GM23338 (cell line): ENCODE measurements at regions not wholly inside any gene's neighbourhood (a gene's known extent, or its start where the extent isn't known, plus 50 kb on each side); places are given as distances from the start of the nearest gene placed in this dataset.

Experiments
- ATAC-seq: fragments of 200-7000 bp; cut with Tn5 transposase; 3 replicates; pipeline ENCODE4 v1.9.1; 2020
- DNase-seq: peaks from one replicate; pipeline ENCODE4 v3.0.0-alpha.2; 2015; ENCODE audit warnings: low spot score
- H2AFZ ChIP-seq: fragments of 200-600 bp; sonication (generic); 2 replicates; pipeline ENCODE4 v1.8.0; 2016; ENCODE audit warnings: antibody characterized with exemption, mild to moderate bottlenecking, moderate library complexity
- H3F3A ChIP-seq: fragments of 200-600 bp; sonication (generic); replicated peaks from 2 replicates; pipeline ENCODE4 v1.8.0; 2017; ENCODE audit warnings: antibody characterized with exemption, mixed run types, low read depth
- H3K27ac ChIP-seq: fragments of 200-600 bp; sonication (generic); 2 replicates; pipeline ENCODE4 v1.6.1; 2016; ENCODE audit warnings: low read depth
- H3K27me3 ChIP-seq: fragments of 200-600 bp; sonication (generic); 2 replicates; pipeline ENCODE4 v1.8.0; 2016; ENCODE audit warnings: mild to moderate bottlenecking, mixed run types, moderate library complexity; ENCODE audit not compliant: insufficient read depth
- H3K36me3 ChIP-seq: fragments of 200-600 bp; sonication (generic); 2 replicates; pipeline ENCODE4 v1.8.0; 2016; ENCODE audit warnings: mild to moderate bottlenecking; ENCODE audit not compliant: insufficient read depth
- H3K4me1 ChIP-seq: fragments of 200-600 bp; sonication (generic); 2 replicates; pipeline ENCODE4 v1.8.0; 2016; ENCODE audit warnings: mild to moderate bottlenecking, moderate library complexity; ENCODE audit not compliant: insufficient read depth
- H3K4me2 ChIP-seq: fragments of 200-600 bp; sonication (generic); 2 replicates; pipeline ENCODE4 v1.7.1; 2017; ENCODE audit warnings: mixed run types
- H3K4me3 ChIP-seq: fragments of 200-600 bp; sonication (generic); 2 replicates; pipeline ENCODE4 v1.6.1; 2016; ENCODE audit warnings: mixed run types
- H3K79me2 ChIP-seq: fragments of 200-600 bp; sonication (generic); replicated peaks from 2 replicates; pipeline ENCODE4 v1.8.0; 2017; ENCODE audit warnings: mild to moderate bottlenecking; ENCODE audit not compliant: insufficient read depth
- H3K9me2 ChIP-seq: fragments of 200-600 bp; sonication (generic); 2 replicates; pipeline ENCODE4 v1.8.0; 2017; ENCODE audit not compliant: insufficient read depth
- H4K20me1 ChIP-seq: fragments of 200-600 bp; sonication (generic); replicated peaks from 2 replicates; pipeline ENCODE4 v1.8.0; 2017; ENCODE audit warnings: mild to moderate bottlenecking; ENCODE audit not compliant: insufficient read depth
- H3K27ac Mint-ChIP-seq: 2 replicates; pipeline ENCODE4 v1.8.0; 2020; ENCODE audit warnings: inconsistent platforms, mild to moderate bottlenecking, moderate library complexity, mixed read lengths
- H3K27me3 Mint-ChIP-seq: 3 replicates; pipeline ENCODE4 v1.8.0; 2022; ENCODE audit warnings: low read depth, mild to moderate bottlenecking, moderate library complexity, mixed read lengths, inconsistent platforms; ENCODE audit not compliant: insufficient read depth, poor library complexity
- H3K36me3 Mint-ChIP-seq: 3 replicates; pipeline ENCODE4 v1.8.0; 2021; ENCODE audit warnings: low read depth, mild to moderate bottlenecking, inconsistent platforms, moderate library complexity, mixed read lengths
- H3K4me1 Mint-ChIP-seq: 3 replicates; pipeline ENCODE4 v1.8.0; 2020; ENCODE audit warnings: mild to moderate bottlenecking, inconsistent platforms, mixed read lengths
- H3K4me3 Mint-ChIP-seq: 3 replicates; pipeline ENCODE4 v1.8.0; 2021; ENCODE audit warnings: moderate library complexity, mild to moderate bottlenecking, inconsistent platforms, mixed read lengths
- H3K9me3 Mint-ChIP-seq: 3 replicates; pipeline ENCODE4 v1.8.0; 2020; ENCODE audit warnings: moderate library complexity, mild to moderate bottlenecking, inconsistent platforms, mixed read lengths
- EZH2 ChIP-seq: fragments of 200-600 bp; sonication (generic); IDR thresholded peaks from one replicate; pipeline ENCODE4 v1.8.0; 2017; ENCODE audit warnings: antibody characterized with exemption, mild to moderate bottlenecking, low read depth; ENCODE audit not compliant: unreplicated experiment
- POLR2AphosphoS5 ChIP-seq: IDR thresholded peaks from 2 replicates; pipeline ENCODE4 v1.6.1; 2016; ENCODE audit warnings: antibody characterized with exemption, low read depth
- STAT1 ChIP-seq: IDR thresholded peaks from one replicate; pipeline ENCODE4 v1.6.1; 2016; ENCODE audit warnings: antibody characterized with exemption; ENCODE audit not compliant: unreplicated experiment
- TF ChIP-seq, protein P1 (sequence below), 2 experiments: fragments of 200-600 bp in 1 of 2; sonication (generic) in 1 of 2; conservative IDR thresholded peaks; 2 replicates each; pipeline versions ENCODE4 v1.5.1 to v1.6.1; 2016 to 2017; ENCODE audit warnings: antibody characterized with exemption in 2 of 2, low read depth in 2 of 2, mild to moderate bottlenecking in 2 of 2, moderate library complexity in 1 of 2

DNA sequence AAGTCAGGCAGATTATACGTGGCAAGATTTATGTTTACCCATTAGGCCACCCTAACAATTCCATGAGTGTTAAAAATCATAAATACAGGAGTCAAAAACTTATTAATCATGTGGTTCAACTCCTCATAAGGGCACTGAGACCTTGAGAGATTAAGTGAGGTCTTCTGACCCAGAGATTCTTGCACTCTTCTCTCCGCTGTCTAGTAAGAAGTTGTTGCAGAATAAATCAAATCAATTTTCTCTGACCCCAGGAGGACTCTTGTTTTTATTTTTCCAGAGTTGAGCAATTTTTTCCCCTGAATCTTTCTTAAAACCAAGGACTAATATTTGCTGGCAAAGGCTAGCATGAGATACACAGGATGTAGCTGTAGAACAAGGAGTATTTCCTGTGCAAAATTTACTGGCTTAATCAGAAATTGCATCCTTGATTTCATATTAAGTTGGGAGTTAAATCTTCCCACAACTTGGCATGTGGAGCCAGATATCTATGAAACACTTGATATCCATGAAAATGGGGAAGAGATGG, 90.9 kb upstream of the PTHLH start:
- H3K36me3 Mint-ChIP-seq, result no peaks in the 10 kb centered on the region
- no peak overlapping the region for H3K4me2 ChIP-seq
- no peaks in the 10 kb centered on the region for H3F3A ChIP-seq
- H4K20me1 ChIP-seq, result no peaks in the 10 kb centered on the region
- H3K27me3 ChIP-seq, result no peaks in the 10 kb centered on the region
- peaks cover 3% of the 10 kb centered on the region; the same call in 1 of the 2 replicates for H3K4me1 ChIP-seq
- H3K9me3 Mint-ChIP-seq, result no peaks in the 10 kb centered on the region; the same call in 2 of the 3 replicates
- H3K36me3 ChIP-seq, result no peaks in the 10 kb centered on the region
- no peak overlapping the region for H3K4me3 ChIP-seq
- peaks cover 2% of the 10 kb centered on the region for H3K27me3 Mint-ChIP-seq
- no peak overlapping the region for H3K27ac Mint-ChIP-seq
- H2AFZ ChIP-seq, result no peak overlapping the region
- H3K9me2 ChIP-seq, result no peaks in the 10 kb centered on the region
- H3K4me3 Mint-ChIP-seq, result no peak overlapping the region
- no peak for DNase-seq
- H3K27ac ChIP-seq, result no peak overlapping the region
- no peak for ATAC-seq
- H3K4me1 Mint-ChIP-seq, result peaks cover 8% of the 10 kb centered on the region; the same call in 2 of the 3 replicates
- TF ChIP-seq POLR2AphosphoS5, result no peak
- TF ChIP-seq, protein P1, sequence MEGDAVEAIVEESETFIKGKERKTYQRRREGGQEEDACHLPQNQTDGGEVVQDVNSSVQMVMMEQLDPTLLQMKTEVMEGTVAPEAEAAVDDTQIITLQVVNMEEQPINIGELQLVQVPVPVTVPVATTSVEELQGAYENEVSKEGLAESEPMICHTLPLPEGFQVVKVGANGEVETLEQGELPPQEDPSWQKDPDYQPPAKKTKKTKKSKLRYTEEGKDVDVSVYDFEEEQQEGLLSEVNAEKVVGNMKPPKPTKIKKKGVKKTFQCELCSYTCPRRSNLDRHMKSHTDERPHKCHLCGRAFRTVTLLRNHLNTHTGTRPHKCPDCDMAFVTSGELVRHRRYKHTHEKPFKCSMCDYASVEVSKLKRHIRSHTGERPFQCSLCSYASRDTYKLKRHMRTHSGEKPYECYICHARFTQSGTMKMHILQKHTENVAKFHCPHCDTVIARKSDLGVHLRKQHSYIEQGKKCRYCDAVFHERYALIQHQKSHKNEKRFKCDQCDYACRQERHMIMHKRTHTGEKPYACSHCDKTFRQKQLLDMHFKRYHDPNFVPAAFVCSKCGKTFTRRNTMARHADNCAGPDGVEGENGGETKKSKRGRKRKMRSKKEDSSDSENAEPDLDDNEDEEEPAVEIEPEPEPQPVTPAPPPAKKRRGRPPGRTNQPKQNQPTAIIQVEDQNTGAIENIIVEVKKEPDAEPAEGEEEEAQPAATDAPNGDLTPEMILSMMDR (conservative IDR thresholded peaks at IDR 0.05; ENCODE audit: low read depth in 2 of 2), result no peak
- H3K79me2 ChIP-seq, result no peaks in the 10 kb centered on the region

DNA sequence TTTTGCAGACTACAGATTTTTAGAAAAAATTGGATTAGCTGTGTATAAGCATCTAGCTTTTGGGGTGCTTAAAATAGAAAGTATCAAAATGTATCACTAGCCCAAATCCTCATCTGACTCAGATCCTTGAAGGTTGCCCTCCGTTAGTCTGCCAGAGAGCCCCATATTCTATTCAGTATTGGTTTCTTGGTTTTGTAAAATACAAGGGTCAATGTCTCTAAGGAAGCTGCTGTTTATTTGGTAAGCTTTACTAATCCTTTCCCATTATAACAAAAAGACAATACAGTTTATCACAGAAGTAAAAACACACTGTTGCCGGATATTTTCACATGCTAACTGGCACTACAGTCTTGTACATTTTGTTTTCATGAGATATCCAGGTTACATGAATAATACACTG, 92.8 kb upstream of the PTHLH start:
- H3K27ac ChIP-seq, result no peak overlapping the region
- no peaks in the 10 kb centered on the region; the same call in 2 of the 3 replicates for H3K9me3 Mint-ChIP-seq
- H3K4me3 ChIP-seq, result no peak overlapping the region
- no peaks in the 10 kb centered on the region for H3K36me3 Mint-ChIP-seq
- ATAC-seq (no peak), DNase-seq (no peak)
- TF ChIP-seq STAT1, result no peak
- H3K4me3 Mint-ChIP-seq, result no peak overlapping the region
- H3F3A ChIP-seq, result no peaks in the 10 kb centered on the region
- H3K4me1 Mint-ChIP-seq, result peaks cover 10% of the 10 kb centered on the region; the same call in 2 of the 3 replicates
- H3K4me2 ChIP-seq, result no peak overlapping the region
- H3K27me3 Mint-ChIP-seq, result peaks cover 2% of the 10 kb centered on the region
- peaks cover 4% of the 10 kb centered on the region; the same call in 1 of the 2 replicates for H3K4me1 ChIP-seq
- H3K79me2 ChIP-seq, result no peaks in the 10 kb centered on the region
- H3K27me3 ChIP-seq, result no peaks in the 10 kb centered on the region
- no peaks in the 10 kb centered on the region for H4K20me1 ChIP-seq
- H3K27ac Mint-ChIP-seq, result no peak overlapping the region
- H2AFZ ChIP-seq, result no peak overlapping the region
- no peaks in the 10 kb centered on the region for H3K9me2 ChIP-seq
- H3K36me3 ChIP-seq, result no peaks in the 10 kb centered on the region

DNA sequence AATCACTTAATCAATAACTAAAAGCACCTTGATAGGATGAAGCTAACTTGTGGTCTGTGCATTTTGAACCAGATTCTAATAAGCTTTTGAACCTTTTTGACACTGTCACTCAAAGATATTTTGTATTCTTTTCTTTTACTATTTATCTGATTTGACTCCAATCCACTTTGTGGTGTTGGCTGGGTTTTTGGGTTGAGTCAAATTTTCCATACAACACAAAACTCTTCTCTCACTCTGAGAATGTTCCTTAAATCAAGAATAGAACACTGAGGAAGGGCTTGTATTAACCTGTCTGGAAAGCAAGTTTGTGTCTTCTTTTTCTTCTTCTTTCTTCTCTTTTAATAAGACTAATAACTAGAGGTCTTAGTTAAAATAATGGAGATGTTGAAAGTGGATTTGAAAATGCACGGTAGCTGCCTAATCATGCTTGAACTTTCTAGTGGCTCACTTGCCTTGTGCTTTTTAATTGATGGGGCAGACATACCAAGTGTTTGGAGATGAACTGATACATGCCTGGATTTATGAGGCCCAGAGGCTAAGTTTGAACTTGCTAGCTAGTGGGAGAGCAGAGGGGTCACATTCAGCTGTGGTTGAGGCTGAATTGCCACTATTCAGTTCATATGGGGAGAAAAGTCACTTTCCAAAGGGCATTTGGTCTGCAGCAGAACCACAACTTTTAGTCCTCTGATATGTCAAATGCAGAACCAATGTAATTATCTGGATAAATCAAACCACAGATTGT, 93.5 kb upstream of the PTHLH start:
- Mint-ChIP-seq H3K4me1 (peaks cover 10% of the 10 kb centered on the region; the same call in 2 of the 3 replicates), H3K36me3 (no peaks in the 10 kb centered on the region), H3K27ac (no peak overlapping the region), H3K4me3 (no peak overlapping the region), H3K9me3 (no peaks in the 10 kb centered on the region; the same call in 2 of the 3 replicates), H3K27me3 (peaks cover 2% of the 10 kb centered on the region)
- no peaks in the 10 kb centered on the region for H3K27me3 ChIP-seq
- no peak for DNase-seq
- H3K27ac ChIP-seq, result no peak overlapping the region
- no peaks in the 10 kb centered on the region for H3K36me3 ChIP-seq
- H3K9me2 ChIP-seq, result no peaks in the 10 kb centered on the region
- H3K79me2 ChIP-seq, result no peaks in the 10 kb centered on the region
- H3K4me1 ChIP-seq, result peaks cover 4% of the 10 kb centered on the region; the same call in 1 of the 2 replicates
- no peaks in the 10 kb centered on the region for H3F3A ChIP-seq
- H3K4me3 ChIP-seq, result no peak overlapping the region
- ATAC-seq, result no peak
- no peak for TF ChIP-seq EZH2
- H4K20me1 ChIP-seq, result no peaks in the 10 kb centered on the region
- no peak overlapping the region for H2AFZ ChIP-seq
- H3K4me2 ChIP-seq, result no peak overlapping the region
